ENCODE measurements at regions not wholly inside any gene's neighbourhood (a gene's known extent, or its start where the extent isn't known, plus 50 kb on each side); places are given as distances from the start of the nearest gene placed in this dataset.
A peak's percentile ranks its signal among the peaks of the same experiment; 100 is the strongest.

DNA sequence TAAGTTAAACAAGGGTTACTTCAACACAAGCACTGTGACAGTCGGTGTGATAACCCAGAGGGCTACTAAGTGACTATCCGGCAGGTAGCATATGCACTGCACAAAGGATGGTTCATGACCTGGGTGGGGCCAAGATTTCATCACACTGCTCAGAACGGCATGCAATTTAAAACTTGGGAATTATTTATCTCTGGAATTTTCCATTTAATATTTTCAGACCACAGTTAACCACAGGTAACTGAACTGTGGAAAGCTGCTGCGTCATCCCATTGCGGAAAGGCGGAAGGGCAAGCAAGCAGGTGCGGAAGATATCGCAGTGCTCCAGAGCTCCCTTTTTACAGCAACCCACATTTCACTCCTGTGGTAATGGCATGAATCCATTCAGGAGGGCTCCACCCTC is 540.8 kb downstream of the INSC start:
- DNase-seq (ENCODE audit: low spot score in 2 of 2): no peak
- Histone ChIP-seq H3K9me3 (no peaks in the 10 kb centered on the region), H3K27me3 (no peaks in the 10 kb centered on the region), H3K36me3 (no peaks in the 10 kb centered on the region), H3K4me3 (no peak overlapping the region), H3K27ac (no peak overlapping the region), H3K4me1 (no peaks in the 10 kb centered on the region)
- intact Hi-C loops (cut with DNase I; ENCODE audit: low total_unique reads): loop anchor here (10.0 kb wide), 1 partner anchor 949 kb away; no protein-coding TSS in a partner anchor
- no peak for TF ChIP-seq POLR2AphosphoS5 (IDR thresholded peaks at IDR 0.05)
- TF ChIP-seq, protein P1, sequence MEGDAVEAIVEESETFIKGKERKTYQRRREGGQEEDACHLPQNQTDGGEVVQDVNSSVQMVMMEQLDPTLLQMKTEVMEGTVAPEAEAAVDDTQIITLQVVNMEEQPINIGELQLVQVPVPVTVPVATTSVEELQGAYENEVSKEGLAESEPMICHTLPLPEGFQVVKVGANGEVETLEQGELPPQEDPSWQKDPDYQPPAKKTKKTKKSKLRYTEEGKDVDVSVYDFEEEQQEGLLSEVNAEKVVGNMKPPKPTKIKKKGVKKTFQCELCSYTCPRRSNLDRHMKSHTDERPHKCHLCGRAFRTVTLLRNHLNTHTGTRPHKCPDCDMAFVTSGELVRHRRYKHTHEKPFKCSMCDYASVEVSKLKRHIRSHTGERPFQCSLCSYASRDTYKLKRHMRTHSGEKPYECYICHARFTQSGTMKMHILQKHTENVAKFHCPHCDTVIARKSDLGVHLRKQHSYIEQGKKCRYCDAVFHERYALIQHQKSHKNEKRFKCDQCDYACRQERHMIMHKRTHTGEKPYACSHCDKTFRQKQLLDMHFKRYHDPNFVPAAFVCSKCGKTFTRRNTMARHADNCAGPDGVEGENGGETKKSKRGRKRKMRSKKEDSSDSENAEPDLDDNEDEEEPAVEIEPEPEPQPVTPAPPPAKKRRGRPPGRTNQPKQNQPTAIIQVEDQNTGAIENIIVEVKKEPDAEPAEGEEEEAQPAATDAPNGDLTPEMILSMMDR (IDR thresholded peaks at IDR 0.05): no peak
- no peak for TF ChIP-seq POLR2A (IDR thresholded peaks at IDR 0.05)

DNA sequence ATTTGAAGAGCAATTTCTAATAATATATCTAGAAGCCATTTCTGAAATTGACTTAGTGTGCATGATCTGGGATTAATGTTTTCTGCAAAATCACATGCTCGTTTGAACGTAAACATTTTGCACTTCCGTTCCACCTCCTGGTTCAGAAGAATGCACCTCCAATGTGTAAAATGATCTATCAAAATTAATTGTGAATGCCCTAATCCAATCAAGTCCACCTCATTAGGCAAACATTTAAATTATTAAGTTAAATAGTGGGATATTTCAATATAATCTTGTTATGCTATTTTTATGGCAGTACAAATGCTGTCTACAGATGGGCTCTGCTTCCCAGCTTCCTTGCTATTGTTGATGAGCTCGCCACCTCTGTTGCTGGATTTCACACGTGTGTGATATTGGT is 542.5 kb downstream of the INSC start:
- intact Hi-C loops (cut with DNase I; ENCODE audit: low total_unique reads): loop anchor here (10.0 kb wide), 1 partner anchor 948 kb away; no protein-coding TSS in a partner anchor
- no peaks in the 10 kb centered on the region for H3K9me3 ChIP-seq
- H3K36me3 ChIP-seq: no peaks in the 10 kb centered on the region
- no peaks in the 10 kb centered on the region for H3K4me1 ChIP-seq
- no peak overlapping the region for H3K27ac ChIP-seq
- H3K27me3 ChIP-seq: no peaks in the 10 kb centered on the region
- no peak for DNase-seq (ENCODE audit: low spot score in 2 of 2)
- TF ChIP-seq POLR2A (IDR thresholded peaks at IDR 0.05): no peak
- TF ChIP-seq, protein P1 (IDR thresholded peaks at IDR 0.05): no peak
- TF ChIP-seq POLR2AphosphoS5 (IDR thresholded peaks at IDR 0.05): no peak
- no peak overlapping the region for H3K4me3 ChIP-seq

DNA sequence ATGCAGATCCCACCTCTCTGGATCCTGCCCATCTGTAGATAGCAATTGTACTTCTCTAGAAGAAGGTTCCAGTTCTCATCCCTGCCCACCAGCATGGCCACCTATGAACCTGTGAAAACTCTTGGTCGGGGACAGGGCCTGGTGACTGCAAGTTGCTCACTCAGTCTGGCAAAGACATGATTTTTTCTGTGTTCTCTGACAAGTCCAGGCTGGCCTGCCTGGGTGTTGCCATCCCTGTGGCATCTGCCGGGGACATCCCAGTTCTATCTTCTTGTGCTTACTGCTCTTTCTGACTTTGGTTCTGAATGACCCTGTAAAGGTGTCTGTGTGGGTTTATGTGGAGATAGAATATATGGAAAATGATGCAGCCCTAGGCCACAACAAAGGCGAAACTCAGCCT is 545.8 kb downstream of the INSC start:
- no peaks in the 10 kb centered on the region for H3K27me3 ChIP-seq
- H3K4me1 ChIP-seq: no peaks in the 10 kb centered on the region
- H3K36me3 ChIP-seq: no peaks in the 10 kb centered on the region
- no peak for TF ChIP-seq POLR2A (IDR thresholded peaks at IDR 0.05)
- TF ChIP-seq, protein P1 (IDR thresholded peaks at IDR 0.05): no peak
- TF ChIP-seq POLR2AphosphoS5 (IDR thresholded peaks at IDR 0.05): no peak
- no peak overlapping the region for H3K4me3 ChIP-seq
- no peaks in the 10 kb centered on the region for H3K9me3 ChIP-seq
- intact Hi-C loops (cut with DNase I; ENCODE audit: low total_unique reads): no loop called here
- H3K27ac ChIP-seq: no peak overlapping the region
- DNase-seq (ENCODE audit: low spot score in 2 of 2): peak in 1 of 2 donors; percentile 23

DNA sequence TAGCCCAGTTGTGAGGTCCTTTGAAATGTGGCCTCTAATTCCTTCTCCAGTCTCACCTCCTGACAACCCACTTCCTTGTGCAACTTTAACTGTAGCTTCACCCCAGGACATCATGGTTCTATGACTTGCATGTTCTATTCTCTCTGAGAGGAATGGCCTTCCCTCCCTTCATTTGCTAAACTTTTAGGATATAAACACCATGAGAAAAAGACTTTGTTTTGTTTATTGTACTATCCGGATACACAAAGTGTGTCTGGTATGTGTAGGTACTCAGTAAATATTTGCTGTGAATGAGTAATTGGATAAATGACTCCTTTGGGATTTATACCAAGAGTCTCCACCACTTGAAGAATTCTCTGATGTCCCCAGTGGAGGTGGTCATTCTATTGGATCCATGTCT is 547.6 kb downstream of the INSC start:
- Histone ChIP-seq H3K36me3 (no peaks in the 10 kb centered on the region), H3K27ac (no peak overlapping the region), H3K4me1 (no peaks in the 10 kb centered on the region), H3K9me3 (no peaks in the 10 kb centered on the region), H3K27me3 (no peaks in the 10 kb centered on the region), H3K4me3 (no peak overlapping the region)
- TF ChIP-seq, protein P1 (IDR thresholded peaks at IDR 0.05): no peak
- TF ChIP-seq POLR2AphosphoS5 (IDR thresholded peaks at IDR 0.05): no peak
- TF ChIP-seq POLR2A (IDR thresholded peaks at IDR 0.05): no peak
- DNase-seq (ENCODE audit: low spot score in 2 of 2): no peak
- intact Hi-C loops (cut with DNase I; ENCODE audit: low total_unique reads): no loop called here

DNA sequence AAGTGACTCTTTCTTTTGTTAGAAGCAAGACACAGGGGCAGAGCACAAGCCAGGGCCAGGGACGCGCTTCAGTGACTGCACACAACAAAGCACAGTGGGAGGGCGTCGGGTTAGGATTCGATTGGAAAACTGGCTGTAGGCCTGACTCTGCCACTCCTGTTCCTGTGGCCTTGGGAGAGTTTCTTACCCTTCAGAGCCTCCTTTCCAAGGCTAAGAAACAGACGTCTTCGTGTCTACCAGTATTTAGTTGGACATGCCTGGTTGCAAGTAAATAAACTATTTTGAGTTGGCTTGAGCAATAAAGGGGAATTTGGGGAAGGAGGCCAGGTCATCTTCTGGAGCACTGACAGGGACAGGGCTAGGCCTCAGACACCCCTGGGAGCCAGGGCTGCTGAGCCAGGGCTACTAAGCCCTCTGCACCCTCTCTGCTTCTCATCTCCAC is 549.1 kb downstream of the INSC start:
- Histone ChIP-seq H3K4me1 (no peaks in the 10 kb centered on the region), H3K27ac (no peak overlapping the region), H3K9me3 (no peaks in the 10 kb centered on the region), H3K27me3 (no peaks in the 10 kb centered on the region), H3K4me3 (no peak overlapping the region), H3K36me3 (no peaks in the 10 kb centered on the region)
- intact Hi-C loops (cut with DNase I; ENCODE audit: low total_unique reads): no loop called here
- no peak for DNase-seq (ENCODE audit: low spot score in 2 of 2)
- no peak for TF ChIP-seq POLR2A (IDR thresholded peaks at IDR 0.05)

DNA sequence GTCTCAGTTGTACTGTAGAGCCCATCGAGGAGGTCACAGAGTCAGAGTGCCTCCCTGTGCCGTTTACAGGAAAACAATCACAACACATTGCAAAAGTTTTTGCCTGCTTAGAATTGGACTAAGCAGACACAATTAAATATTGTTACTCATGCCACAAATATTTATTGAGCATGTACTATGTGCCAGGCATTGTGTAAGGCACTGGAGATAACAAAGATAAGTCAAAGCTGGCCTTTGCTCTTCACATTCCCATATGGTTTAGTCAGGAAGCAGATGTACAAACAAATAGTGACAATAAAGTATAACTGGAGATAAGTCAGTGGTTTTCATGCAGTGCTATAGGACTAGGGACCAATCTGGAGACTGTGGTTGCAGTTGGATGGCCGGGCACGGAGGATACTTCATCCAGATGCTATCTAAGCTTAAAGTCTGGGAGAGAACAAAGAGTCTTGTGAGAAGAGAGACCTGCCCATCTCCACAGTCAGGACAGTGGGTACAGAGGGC is 550.7 kb downstream of the INSC start:
- H3K36me3 ChIP-seq: no peaks in the 10 kb centered on the region
- H3K27me3 ChIP-seq: no peaks in the 10 kb centered on the region
- no peak for DNase-seq (ENCODE audit: low spot score in 2 of 2)
- H3K4me1 ChIP-seq: no peaks in the 10 kb centered on the region
- TF ChIP-seq POLR2A (IDR thresholded peaks at IDR 0.05): no peak
- TF ChIP-seq, protein P1 (IDR thresholded peaks at IDR 0.05): no peak
- no peak for TF ChIP-seq POLR2AphosphoS5 (IDR thresholded peaks at IDR 0.05)
- intact Hi-C loops (cut with DNase I; ENCODE audit: low total_unique reads): no loop called here
- H3K27ac ChIP-seq: no peak overlapping the region
- no peaks in the 10 kb centered on the region for H3K9me3 ChIP-seq
- H3K4me3 ChIP-seq: no peak overlapping the region

Measured in breast epithelium (tissue), 4 donors.